Nephron progenitor cell (in vitro differentiated cells): ENCODE measurements at regions not wholly inside any gene's neighbourhood (a gene's known extent, or its start where the extent isn't known, plus 50 kb on each side); places are given as distances from the start of the nearest gene placed in this dataset.
A peak's percentile ranks its signal among the peaks of the same experiment; 100 is the strongest.
"Not testable (repeated sequence)": the region's sequence is repeated elsewhere in the genome, so short reads cannot be mapped to it uniquely, and the experiment has no call there.

ENCODE experiments used
- DNase-seq: peaks from one replicate; pipeline ENCODE4 v3.0.0; 2021
- H3K27ac Mint-ChIP-seq: 2 replicates; pipeline ENCODE4 v1.8.0; 2021; ENCODE audit warnings: mild to moderate bottlenecking, moderate library complexity, mixed read lengths
- H3K27me3 Mint-ChIP-seq: 2 replicates; pipeline ENCODE4 v1.8.0; 2021; ENCODE audit warnings: mild to moderate bottlenecking, low read depth, mixed read lengths; ENCODE audit not compliant: poor library complexity
- H3K36me3 Mint-ChIP-seq: 2 replicates; pipeline ENCODE4 v1.8.0; 2021; ENCODE audit warnings: low read depth, mixed read lengths
- H3K4me1 Mint-ChIP-seq: 2 replicates; pipeline ENCODE4 v1.8.0; 2021; ENCODE audit warnings: mixed read lengths
- H3K4me3 Mint-ChIP-seq: 2 replicates; pipeline ENCODE4 v1.8.0; 2021; ENCODE audit warnings: mild to moderate bottlenecking, moderate library complexity, mixed read lengths
- H3K9me3 Mint-ChIP-seq: 2 replicates; pipeline ENCODE4 v1.8.0; 2021; ENCODE audit warnings: mild to moderate bottlenecking, moderate library complexity, mixed read lengths
- TF ChIP-seq, protein P1 (sequence below): fragments of 200-600 bp; sonication (generic); IDR thresholded peaks from 2 replicates; pipeline ENCODE4 v1.5.0; 2021; ENCODE audit warnings: antibody characterized with exemption

DNA sequence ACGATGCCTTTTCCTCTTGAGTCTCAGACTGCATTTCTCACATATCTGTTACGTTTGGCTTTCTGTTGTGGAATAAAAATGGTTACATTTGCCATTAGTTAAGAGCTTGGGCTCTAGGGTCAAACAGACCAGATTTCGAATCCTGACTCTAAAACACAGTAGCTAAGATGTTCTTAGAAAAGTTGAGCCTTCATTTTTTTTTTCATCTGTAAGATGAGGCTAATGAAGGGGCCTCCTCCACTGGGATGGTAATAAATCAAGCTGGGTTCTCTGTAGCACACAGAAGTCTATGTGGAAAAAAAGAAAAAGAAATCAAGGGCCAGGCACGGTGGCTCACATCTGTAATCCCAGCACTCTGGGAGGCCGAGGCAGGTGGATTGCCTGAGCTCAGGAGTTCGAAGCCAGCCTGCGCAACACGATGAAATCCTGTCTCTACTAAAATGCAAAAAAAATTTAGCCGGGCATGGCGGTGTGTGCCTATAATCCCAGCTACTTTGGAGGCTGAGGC is 49.9 kb upstream of the CAPRIN1 start:
- Mint-ChIP-seq H3K4me3 (no peak overlapping the region), H3K27ac (no peak overlapping the region), H3K27me3 (peaks cover 45% of the 10 kb centered on the region), H3K36me3 (no peaks in the 10 kb centered on the region), H3K4me1 (peaks cover 17% of the 10 kb centered on the region), H3K9me3 (no peaks in the 10 kb centered on the region)
- TF ChIP-seq, protein P1, sequence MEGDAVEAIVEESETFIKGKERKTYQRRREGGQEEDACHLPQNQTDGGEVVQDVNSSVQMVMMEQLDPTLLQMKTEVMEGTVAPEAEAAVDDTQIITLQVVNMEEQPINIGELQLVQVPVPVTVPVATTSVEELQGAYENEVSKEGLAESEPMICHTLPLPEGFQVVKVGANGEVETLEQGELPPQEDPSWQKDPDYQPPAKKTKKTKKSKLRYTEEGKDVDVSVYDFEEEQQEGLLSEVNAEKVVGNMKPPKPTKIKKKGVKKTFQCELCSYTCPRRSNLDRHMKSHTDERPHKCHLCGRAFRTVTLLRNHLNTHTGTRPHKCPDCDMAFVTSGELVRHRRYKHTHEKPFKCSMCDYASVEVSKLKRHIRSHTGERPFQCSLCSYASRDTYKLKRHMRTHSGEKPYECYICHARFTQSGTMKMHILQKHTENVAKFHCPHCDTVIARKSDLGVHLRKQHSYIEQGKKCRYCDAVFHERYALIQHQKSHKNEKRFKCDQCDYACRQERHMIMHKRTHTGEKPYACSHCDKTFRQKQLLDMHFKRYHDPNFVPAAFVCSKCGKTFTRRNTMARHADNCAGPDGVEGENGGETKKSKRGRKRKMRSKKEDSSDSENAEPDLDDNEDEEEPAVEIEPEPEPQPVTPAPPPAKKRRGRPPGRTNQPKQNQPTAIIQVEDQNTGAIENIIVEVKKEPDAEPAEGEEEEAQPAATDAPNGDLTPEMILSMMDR = no peak
- no peak for DNase-seq

DNA sequence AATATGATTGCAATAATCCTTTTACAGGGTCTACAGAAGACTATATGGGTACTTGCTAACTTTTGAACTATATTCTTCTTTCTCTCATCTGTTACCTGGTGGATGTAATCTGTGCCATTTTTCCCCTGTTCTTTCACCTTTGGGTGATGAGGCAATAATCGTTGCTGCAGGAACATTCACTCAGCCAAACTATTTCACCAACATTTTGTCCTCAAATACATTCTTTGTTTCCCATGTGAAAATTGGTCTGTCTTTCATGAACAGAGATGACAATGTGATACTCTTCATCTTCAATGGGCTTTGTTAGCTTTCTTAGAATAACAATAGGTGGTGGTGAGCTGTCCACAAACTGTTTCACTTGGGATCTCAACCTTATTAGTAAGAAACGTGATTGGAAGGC is 52.1 kb upstream of the CAPRIN1 start:
- no peak overlapping the region for H3K27ac Mint-ChIP-seq
- TF ChIP-seq, protein P1 = no peak
- no peak overlapping the region for H3K4me3 Mint-ChIP-seq
- peaks cover 17% of the 10 kb centered on the region for H3K4me1 Mint-ChIP-seq
- DNase-seq = no peak
- H3K36me3 Mint-ChIP-seq = no peaks in the 10 kb centered on the region
- H3K9me3 Mint-ChIP-seq = no peaks in the 10 kb centered on the region
- H3K27me3 Mint-ChIP-seq = peaks cover 35% of the 10 kb centered on the region

DNA sequence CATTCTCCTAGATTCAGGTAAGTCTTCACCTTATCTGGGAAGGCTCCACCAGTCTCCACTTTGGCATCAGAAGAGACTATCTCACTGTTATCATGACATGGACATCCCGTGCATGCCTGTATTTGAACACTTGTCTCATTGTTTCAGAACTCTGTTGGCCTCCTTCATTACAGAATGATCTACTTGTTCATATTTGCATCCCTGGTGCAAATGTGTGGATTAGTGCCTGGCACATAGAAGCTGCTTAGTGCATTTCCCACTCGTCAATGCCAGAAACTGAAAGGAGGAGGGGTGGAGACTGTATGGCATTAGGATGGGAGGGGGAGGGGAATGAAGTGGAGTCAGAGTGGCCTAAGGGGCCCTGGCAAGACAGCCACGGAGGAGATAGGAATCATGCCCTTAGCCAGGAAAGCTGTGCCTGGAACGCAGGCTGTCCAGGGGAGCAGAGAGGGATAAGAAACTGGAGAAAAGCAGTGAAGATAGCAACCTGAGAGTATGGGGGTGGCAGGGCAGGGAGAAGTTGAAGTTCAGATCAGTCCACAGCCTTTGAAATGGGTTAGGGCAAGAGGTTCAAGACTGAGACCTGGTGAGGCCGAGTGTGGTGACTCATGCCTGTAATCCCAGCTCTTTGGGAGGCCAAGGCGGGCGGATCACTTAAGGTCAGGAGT is 53.8 kb upstream of the CAPRIN1 start:
- Mint-ChIP-seq H3K4me1 (peaks cover 17% of the 10 kb centered on the region), H3K36me3 (no peaks in the 10 kb centered on the region), H3K4me3 (no peak overlapping the region), H3K9me3 (no peaks in the 10 kb centered on the region), H3K27ac (no peak overlapping the region), H3K27me3 (peaks cover 30% of the 10 kb centered on the region)
- no peak for DNase-seq
- TF ChIP-seq, protein P1 = no peak

DNA sequence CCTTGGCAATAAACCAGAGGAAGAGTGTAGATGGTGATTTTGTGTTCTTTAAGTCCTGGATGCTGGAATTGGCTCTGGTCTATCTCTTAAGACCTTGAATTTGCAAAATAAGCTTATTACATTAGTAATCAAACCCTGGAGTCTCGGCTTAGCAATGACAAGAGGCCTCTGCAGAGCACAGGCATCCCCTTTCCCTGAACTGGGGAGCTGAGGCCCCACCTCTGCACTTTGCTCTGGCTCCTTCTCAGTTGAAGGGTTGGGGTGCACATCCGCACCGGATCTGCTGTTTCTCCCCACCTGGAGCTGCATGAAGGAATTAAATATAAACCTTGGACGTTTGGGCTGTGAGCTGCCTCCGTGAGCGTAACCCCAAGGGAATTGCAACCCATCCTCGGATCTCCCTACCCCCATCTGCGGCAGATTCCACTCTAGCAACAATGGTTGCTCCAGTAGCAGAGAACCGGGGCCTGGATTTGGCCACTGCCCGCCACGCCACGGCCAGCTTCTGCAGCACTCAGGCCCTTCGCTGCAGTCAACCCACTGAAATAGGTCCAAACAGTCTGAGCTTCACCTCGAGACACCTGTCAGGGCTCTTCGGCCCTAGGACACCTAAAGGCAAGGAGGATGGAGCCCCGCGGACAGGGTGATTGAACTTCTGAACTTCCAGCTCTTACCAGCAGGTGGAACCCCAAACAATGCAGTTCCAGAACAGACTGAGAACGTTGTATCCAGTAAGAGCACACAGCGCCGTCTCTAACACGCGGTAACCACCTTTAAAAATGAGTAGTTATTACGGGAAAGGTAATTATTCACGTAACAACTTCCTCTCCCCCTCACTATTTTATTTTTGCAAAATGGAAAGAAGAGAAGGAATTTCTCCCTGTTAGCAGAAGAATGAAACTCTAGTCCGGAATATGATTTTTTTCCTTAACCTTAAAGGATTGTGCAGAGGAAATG is 54.8 kb upstream of the CAPRIN1 start:
- Mint-ChIP-seq H3K27me3 (peaks cover 30% of the 10 kb centered on the region), H3K36me3 (no peaks in the 10 kb centered on the region), H3K4me1 (peaks cover 16% of the 10 kb centered on the region), H3K9me3 (peaks cover 7% of the 10 kb centered on the region), H3K4me3 (peak overlapping the region; percentile 57), H3K27ac (no peak overlapping the region)
- TF ChIP-seq, protein P1 = peak; percentile 81
- DNase-seq = peak; percentile 75

DNA sequence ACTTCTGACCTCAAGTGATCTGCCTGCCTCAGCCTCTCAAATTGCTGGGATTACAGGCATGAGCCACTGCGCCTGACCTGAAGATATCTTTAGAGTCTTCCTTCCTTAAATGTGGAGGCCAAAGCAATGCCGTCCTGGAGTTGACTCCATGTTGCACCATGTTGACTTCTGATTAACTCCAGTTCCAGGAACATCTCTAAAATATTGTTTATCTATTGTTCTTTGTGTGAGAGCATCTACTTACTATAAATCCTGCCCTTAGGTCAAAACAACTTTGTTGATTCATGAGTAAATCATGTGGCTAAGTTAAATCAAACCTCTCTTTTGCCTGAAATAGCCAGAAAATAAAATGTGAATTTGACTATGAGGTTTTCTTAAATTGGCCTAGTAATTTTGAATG is 56.6 kb upstream of the CAPRIN1 start:
- no peak overlapping the region for H3K27ac Mint-ChIP-seq
- H3K4me1 Mint-ChIP-seq = peaks cover 16% of the 10 kb centered on the region
- TF ChIP-seq, protein P1 = no peak
- H3K4me3 Mint-ChIP-seq = no peak overlapping the region
- no peak for DNase-seq
- peaks cover 4% of the 10 kb centered on the region for H3K36me3 Mint-ChIP-seq
- peaks cover 16% of the 10 kb centered on the region for H3K9me3 Mint-ChIP-seq
- peaks cover 25% of the 10 kb centered on the region for H3K27me3 Mint-ChIP-seq

DNA sequence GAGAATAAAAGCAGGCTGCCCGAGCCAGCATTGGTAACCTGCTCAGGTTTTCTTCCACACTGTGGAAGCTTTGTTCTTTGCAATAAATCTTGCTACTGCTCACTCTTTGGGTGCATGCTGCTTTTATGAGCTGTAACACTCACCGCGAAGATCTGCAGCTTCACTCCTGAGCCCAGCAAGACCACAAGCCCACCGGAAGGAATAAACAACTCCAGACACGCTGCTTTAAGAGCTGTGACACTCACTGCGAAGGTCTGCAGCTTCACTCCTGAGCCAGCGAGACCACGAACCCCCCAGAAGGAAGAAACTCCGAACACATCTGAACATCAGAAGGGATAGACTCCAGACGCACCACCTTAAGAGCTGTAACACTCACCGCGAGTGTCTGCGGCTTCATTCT is 60.4 kb upstream of the CAPRIN1 start:
- not testable (repeated sequence) for H3K4me1 Mint-ChIP-seq, H3K4me3 Mint-ChIP-seq, H3K27me3 Mint-ChIP-seq, H3K36me3 Mint-ChIP-seq, DNase-seq, H3K27ac Mint-ChIP-seq
- peaks cover 39% of the 10 kb centered on the region for H3K9me3 Mint-ChIP-seq

DNA sequence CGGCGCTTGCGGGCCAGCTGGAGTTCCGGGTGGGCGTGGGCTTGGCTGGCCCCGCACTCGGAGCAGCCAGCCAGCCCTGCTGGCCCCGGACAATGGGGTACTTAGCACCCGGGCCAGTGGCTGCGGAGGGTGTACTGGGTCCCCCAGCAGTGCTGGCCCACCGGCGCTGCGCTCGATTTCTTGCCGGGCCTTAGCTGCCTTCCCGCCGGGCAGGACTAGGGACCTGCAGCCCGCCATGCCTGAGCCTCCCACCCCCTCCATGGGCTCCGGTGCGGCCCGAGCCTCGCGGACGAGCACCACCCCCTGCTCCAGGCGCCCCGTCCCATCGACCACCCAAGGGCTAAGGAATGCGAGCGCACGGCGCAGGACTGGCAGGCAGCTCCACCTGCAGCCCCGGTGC is 61.4 kb upstream of the CAPRIN1 start:
- DNase-seq, H3K27me3 Mint-ChIP-seq, H3K4me1 Mint-ChIP-seq, H3K4me3 Mint-ChIP-seq, H3K27ac Mint-ChIP-seq, H3K36me3 Mint-ChIP-seq: not testable (repeated sequence)
- H3K9me3 Mint-ChIP-seq = peaks cover 39% of the 10 kb centered on the region
